Fibroblast of skin of back (primary cell): ENCODE measurements at regions not wholly inside any gene's neighbourhood (a gene's known extent, or its start where the extent isn't known, plus 50 kb on each side); places are given as distances from the start of the nearest gene placed in this dataset.

Experiments
- DNase-seq: peaks from one replicate; pipeline ENCODE4 v3.0.0-alpha.2; 2013

DNA sequence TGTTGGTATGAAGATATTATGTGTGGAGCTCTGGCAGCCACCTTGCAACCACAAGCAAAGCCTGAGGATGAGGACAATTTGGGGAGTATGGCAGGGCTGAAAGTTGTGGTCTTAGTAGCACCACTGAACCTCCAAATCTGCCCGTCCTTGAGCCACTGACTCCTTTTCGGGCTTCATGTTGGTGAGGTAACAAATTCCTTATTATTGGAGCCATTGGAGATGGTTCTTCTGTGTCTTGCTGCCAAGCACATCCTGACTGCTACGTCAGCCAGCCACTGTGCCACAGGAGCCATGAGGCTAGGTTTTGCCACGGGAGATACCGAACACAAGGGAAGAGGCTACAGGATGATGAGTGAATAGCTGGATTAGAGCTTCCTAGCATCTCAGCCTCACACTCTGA lies 201.6 kb downstream of the BMP7 start:
- DNase-seq = no peak

DNA sequence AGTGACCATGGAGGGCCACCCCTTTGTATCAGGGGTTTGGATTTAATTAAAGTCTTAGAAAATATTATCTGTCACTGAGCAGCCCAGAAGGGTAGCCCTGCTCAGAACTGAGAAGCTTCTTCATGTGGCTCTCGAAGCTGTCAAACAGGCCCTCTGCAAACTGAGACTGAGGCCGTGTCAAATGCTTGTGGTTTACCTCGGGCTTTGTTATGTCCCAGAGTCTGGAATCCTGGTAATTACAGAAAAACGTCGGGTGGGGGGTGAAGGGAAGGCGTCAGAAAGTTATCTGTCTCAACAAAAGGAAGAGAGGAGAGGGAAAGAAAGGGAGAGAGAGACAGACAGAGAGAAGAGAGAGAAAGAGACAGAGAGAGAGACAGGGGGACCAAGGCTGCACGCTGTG lies 200.8 kb downstream of the BMP7 start:
- peak; percentile 74 for DNase-seq

DNA sequence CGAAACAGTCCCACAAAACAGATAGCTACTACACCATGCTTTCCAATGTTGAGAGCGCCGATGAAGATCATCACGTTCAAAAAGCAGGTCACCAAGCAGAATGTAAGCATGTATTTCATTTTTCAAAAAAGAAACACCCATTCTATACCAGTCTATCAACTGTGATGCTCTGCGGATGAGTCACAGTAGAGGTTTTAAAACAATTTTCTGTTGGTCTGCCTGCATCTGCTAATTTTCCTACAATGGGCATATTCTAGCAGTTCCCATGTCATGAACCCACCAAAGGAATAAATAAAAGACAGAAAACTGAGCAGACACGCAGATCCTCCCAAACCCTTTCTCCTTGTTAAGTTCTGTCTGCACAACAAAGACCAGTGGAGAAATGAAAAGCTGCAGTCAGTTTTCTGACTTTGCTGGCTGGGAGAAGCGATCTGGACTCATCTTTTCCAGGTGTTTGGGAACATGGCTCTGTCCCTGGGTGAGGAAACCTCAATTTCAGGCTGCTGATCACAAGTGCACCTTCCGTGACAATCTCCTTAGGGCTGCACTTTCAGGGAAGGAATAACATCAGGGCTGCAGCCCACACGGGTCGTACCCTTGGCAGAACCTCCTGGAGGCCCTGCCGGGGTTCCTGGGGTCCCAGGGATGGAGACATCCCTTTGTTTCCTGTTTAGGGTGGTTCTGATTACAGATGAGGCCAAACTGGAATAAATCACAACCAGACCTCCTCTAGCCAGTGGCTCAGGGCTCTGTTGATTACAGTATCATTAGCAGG lies 200.1 kb downstream of the BMP7 start:
- DNase-seq = peak; percentile 72

DNA sequence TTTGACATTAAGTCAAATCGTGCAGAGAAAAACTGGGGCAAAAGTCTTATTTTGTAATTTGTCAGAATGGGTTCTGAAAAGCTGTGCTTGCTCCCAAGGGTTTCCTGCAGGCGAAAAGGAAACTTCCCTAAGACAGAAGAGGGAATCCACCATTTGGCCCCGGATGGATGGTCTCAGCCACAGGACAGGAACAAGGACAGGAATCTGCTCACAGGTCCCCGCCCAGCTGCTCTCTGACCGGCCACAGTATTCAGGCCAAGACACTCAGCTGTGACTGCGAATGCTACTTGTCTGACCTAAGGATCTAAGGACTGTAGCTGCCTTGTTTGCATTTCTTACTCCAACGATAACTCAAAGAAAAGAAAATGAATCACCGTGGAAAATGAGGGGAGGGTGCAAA lies 197.0 kb downstream of the BMP7 start:
- DNase-seq = no peak

DNA sequence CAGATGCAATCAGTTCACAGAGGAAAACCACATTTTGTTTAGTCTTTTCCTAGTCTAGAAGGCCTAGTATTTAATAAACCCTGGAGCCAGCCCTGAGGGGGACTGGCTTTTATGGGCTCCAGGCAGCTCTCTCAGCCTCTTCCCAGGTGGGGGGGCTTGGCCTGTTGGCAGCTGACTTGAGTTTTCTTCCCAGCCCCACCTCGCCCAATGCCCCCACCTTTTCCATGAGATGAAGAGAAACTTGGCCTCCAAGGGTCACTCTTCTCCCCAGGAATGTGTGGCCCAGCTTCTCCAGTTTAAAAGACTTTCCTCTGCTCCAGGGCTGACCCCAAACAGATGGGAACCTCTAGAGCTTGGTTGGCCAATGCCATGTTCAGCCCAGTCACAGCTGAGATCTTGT lies 196.1 kb downstream of the BMP7 start:
- DNase-seq = no peak

- DNase-seq = no peak
Observed at GRCh38 chr20:57071283-57071731, 195.1 kb downstream of the BMP7 start.

GRCh38 chr20:57071954-57072583 lies 194.4 kb downstream of the BMP7 start:
- peak; percentile 30 for DNase-seq

DNA sequence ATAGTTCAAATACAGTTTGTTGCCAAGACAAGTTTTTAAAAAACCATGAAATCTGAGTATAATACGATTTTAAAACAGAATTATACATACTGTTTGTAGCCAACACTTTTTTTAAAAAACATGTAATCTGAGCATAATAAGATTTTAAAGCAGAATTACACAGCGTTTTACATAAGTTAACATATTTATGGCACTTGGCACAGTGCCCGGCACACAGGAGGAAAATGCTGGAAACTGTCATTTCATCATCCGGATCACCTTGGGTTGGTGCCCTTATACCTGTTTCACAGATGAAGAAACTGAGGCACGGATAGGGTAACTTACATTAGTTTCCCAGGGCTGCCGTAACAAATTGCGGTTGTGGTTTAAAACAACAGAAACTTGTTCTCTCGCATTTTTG lies 193.0 kb downstream of the BMP7 start:
- no peak for DNase-seq

GRCh38 chr20:57074386-57074785 lies 192.1 kb downstream of the BMP7 start:
- no peak for DNase-seq

DNA sequence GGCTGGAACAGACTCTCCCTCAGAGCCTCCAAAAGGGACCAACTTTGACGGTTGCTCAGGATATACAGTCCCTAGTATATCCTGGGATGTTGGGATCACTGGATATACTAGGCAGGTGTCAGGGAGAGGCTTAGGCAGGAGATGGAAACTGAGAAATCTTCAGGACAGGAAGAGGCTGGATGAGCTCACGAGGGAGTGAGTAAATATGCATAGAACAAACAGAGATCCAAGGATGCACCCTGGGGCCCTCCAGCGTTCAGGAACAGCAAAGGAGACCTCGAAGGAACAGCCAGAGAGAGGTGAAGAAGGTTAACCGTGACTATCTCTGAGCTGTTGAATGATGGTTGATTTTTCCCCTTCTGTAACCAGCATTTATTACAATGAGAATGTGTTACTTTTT lies 191.3 kb downstream of the BMP7 start:
- DNase-seq = no peak

DNA sequence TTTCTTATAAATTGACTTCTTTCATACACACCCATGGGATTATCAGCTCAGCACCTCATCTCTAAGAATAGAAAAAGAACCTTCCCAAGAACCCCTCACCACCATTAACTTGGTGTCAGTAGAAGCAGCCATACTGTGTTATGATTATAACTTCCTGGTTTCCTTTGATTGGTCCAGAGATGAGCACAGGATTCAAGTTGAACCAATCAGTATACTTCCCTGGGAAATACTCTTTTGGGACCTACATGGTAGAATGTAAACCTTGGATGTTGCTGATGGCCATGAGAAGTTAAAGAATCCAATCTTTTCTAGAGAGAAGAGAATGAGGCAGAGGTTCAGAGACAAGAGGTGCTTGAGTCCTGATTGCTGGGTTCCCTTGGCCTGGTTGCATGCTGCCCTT lies 190.8 kb downstream of the BMP7 start:
- DNase-seq = no peak

GRCh38 chr20:57076152-57076652 lies 190.2 kb downstream of the BMP7 start:
- peak; percentile 68 for DNase-seq

GRCh38 chr20:57076951-57077350 lies 189.5 kb downstream of the BMP7 start:
- DNase-seq = no peak

- peak; percentile 62 for DNase-seq
Observed at GRCh38 chr20:57078116-57078515, 188.3 kb downstream of the BMP7 start.

GRCh38 chr20:57079031-57080005 lies 187.1 kb downstream of the BMP7 start:
- peak; percentile 86 for DNase-seq

- peak; percentile 54 for DNase-seq
Observed at GRCh38 chr20:57080796-57081195, 185.6 kb downstream of the BMP7 start.

- DNase-seq = no peak
Observed at GRCh38 chr20:57082357-57082945, 184.0 kb downstream of the BMP7 start.

DNA sequence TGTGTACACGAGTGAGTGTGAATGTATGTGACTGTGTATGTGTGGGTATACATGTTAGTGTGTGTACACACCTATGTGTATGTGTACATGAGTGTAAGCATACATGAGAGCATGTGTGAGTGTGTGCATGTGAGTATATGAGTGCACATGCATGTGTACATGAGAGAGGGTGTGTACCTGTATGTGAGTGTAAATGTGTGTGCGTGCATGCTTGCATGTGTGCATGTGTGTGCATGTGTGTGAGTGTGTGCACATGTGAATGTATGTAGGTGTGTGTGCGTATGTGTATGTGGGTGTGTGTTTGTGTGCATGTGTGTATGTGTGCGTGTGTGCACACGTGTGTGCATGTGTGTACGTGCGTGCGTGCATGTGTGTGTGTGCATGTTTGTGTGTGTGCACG lies 183.4 kb downstream of the BMP7 start:
- DNase-seq = no peak

DNA sequence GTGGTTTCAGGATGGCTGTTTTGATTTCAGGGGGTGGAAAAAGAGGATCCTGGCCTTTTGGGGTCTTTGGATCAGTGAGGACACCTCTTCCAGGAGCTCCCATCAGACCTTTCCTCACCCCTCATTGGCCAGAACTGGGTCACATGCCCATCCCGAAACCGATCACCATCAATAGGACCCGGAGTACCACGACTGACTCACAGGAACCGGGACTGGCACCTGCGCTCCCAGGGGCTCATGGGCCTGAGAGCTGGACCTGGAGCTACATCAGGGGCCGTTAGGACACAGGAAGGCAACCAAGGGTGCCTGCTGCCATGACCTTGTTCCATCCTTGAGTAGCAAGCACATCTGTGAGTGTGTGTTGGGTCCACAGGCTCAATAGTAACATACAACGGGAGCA lies 180.4 kb downstream of the BMP7 start:
- no peak for DNase-seq

- DNase-seq = no peak
Observed at GRCh38 chr20:57087102-57087501, 179.3 kb downstream of the BMP7 start.

GRCh38 chr20:57087705-57088104 lies 178.7 kb downstream of the BMP7 start:
- DNase-seq = no peak

DNA sequence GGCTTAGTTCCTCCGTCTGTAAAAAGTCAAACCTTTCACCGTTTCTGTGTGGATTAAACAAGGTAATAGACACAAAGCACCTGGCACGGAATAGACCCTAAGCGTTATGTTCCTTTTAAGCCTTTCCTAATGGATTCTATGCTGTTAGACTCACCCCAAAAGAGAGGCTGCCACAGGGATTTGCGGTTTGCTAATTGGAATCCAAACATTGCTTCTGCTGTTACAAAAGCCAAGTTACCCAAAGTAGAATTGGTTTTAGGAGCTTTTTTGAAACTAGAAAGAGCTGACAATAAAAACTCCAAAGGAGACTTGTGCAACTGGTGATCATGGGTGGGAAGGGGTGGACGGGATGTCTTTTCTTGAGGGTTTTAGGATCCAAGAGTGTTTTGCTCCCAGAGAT lies 178.0 kb downstream of the BMP7 start:
- no peak for DNase-seq
